ENCODE measurements at regions not wholly inside any gene's neighbourhood (a gene's known extent, or its start where the extent isn't known, plus 50 kb on each side); places are given as distances from the start of the nearest gene placed in this dataset.
A peak's percentile ranks its signal among the peaks of the same experiment; 100 is the strongest.

GRCh38 chr1:90537606-90538362, 179.3 kb downstream of the BARHL2 start:
- Histone ChIP-seq H3K4me3 (ENCODE audit: low read depth, low read length) (no peak overlapping the region), H3K27ac (no peak overlapping the region), H3K27me3 (ENCODE audit: insufficient read depth, low read depth, severe bottlenecking) (no peaks in the 10 kb centered on the region), H3K36me3 (no peaks in the 10 kb centered on the region), H3K9me3 (ENCODE audit: severe bottlenecking) (no peaks in the 10 kb centered on the region)
- DNase-seq = no peak
- TF ChIP-seq, protein P1, sequence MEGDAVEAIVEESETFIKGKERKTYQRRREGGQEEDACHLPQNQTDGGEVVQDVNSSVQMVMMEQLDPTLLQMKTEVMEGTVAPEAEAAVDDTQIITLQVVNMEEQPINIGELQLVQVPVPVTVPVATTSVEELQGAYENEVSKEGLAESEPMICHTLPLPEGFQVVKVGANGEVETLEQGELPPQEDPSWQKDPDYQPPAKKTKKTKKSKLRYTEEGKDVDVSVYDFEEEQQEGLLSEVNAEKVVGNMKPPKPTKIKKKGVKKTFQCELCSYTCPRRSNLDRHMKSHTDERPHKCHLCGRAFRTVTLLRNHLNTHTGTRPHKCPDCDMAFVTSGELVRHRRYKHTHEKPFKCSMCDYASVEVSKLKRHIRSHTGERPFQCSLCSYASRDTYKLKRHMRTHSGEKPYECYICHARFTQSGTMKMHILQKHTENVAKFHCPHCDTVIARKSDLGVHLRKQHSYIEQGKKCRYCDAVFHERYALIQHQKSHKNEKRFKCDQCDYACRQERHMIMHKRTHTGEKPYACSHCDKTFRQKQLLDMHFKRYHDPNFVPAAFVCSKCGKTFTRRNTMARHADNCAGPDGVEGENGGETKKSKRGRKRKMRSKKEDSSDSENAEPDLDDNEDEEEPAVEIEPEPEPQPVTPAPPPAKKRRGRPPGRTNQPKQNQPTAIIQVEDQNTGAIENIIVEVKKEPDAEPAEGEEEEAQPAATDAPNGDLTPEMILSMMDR (IDR thresholded peaks at IDR 0.05; ENCODE audit: low read depth, low read length) = no peak

DNA sequence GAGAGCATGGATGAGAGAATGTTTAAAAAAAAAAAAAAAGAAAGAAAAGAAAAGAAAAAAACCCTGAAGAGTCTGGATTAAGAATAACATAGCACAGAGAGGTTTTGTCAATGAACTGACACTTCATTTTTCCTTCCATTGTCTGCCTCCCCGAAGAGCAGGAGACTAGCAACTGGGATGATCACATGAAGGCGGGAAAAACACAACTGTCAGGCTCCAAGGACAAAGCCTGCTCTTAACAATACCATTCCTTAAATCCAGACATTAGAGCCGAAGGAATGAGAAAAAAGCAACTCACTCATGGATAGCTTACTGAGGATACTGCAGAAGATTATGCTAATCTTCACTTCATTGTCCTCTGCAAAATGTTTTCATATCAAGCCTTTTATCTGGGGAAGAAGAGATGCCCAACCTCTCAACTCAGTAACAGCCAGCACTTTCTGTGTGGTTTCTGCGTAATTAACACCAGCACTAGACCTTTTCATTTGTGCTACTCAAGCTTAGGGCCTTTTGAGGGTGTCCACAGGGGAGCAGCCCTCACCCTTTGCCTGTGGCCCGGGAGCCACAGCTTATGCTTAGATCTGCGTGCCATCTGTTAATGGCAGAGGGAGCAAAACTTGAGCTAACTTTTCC, 182.3 kb downstream of the BARHL2 start:
- peak; percentile 68 for DNase-seq
- peak overlapping the region; percentile 66 for H3K27ac ChIP-seq
- TF ChIP-seq, protein P1 (IDR thresholded peaks at IDR 0.05; ENCODE audit: low read depth, low read length) = no peak
- H3K36me3 ChIP-seq = no peaks in the 10 kb centered on the region
- no peaks in the 10 kb centered on the region for H3K27me3 ChIP-seq (ENCODE audit: insufficient read depth, low read depth, severe bottlenecking)
- H3K9me3 ChIP-seq (ENCODE audit: severe bottlenecking) = no peaks in the 10 kb centered on the region
- no peak overlapping the region; the same call in 1 of the 2 replicates for H3K4me3 ChIP-seq (ENCODE audit: low read depth, low read length)

DNA sequence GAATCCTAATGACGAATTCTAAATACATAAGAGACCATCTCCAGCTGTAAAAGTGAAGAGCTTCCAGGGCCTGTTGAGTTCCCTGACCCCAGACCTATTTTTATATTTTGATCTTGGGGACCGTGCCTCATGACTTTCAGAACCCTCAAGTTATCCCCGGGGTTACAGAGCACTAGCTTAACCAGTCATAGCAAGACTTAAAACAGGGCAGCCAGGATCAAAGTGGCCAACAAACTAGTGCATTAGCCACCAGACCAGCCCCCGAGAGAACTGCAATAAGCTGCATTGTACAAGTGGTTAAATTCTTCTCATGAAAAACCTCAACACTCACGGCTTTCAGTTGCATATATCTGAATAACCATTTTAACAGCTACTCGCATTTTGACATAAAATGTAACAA, 183.0 kb downstream of the BARHL2 start:
- peak overlapping the region; percentile 66 for H3K27ac ChIP-seq
- no peaks in the 10 kb centered on the region for H3K36me3 ChIP-seq
- H3K27me3 ChIP-seq (ENCODE audit: insufficient read depth, low read depth, severe bottlenecking) = no peaks in the 10 kb centered on the region
- H3K9me3 ChIP-seq (ENCODE audit: severe bottlenecking) = no peaks in the 10 kb centered on the region
- DNase-seq = peak; percentile 11
- no peak overlapping the region for H3K4me3 ChIP-seq (ENCODE audit: low read depth, low read length)
- TF ChIP-seq, protein P1 (IDR thresholded peaks at IDR 0.05; ENCODE audit: low read depth, low read length) = no peak

DNA sequence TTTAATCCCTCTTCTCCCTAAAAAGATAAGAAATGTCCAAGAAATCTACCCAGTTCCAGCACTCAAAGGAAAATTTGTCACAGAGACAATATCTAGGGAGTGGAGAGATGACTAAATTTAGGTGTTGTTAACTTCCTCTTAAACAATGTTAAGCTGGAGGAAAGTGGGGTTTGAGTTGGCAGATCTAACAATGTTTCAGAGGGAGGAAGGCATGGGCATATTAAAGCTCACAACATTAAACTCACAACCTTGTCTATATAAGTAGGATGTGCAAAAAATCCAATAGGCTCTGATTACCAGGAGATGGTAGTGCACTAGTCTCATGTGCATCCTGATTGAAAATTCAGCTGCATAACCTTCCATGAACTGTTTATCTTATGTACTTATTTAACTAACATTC, 190.1 kb downstream of the BARHL2 start:
- no peak for DNase-seq
- Histone ChIP-seq H3K36me3 (no peaks in the 10 kb centered on the region), H3K27me3 (ENCODE audit: insufficient read depth, low read depth, severe bottlenecking) (no peaks in the 10 kb centered on the region), H3K9me3 (ENCODE audit: severe bottlenecking) (no peaks in the 10 kb centered on the region), H3K4me3 (ENCODE audit: low read depth, low read length) (no peak overlapping the region), H3K27ac (no peak overlapping the region)
- TF ChIP-seq, protein P1 (IDR thresholded peaks at IDR 0.05; ENCODE audit: low read depth, low read length) = no peak

DNA sequence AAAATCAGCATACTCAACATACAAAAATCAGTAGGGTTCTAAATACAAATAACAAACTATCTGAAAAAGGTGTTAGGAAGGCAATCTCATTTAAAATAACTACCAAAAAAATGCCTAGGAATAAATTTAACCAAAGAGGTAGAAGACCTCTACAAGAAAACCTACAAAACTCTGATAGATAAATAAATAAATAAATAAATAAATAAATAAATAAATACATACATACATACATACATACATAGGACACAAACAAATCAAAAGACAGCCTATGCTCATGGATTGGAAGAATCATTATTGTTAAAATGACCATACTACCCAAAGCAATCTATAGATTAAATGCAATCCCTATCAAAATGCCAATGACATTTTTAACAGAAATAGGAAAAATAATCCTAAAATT, 194.7 kb downstream of the BARHL2 start:
- TF ChIP-seq, protein P1 (IDR thresholded peaks at IDR 0.05; ENCODE audit: low read depth, low read length) = no peak
- Histone ChIP-seq H3K9me3 (ENCODE audit: severe bottlenecking) (no peaks in the 10 kb centered on the region), H3K36me3 (no peaks in the 10 kb centered on the region), H3K4me3 (ENCODE audit: low read depth, low read length) (no peak overlapping the region), H3K27ac (no peak overlapping the region), H3K27me3 (ENCODE audit: insufficient read depth, low read depth, severe bottlenecking) (no peaks in the 10 kb centered on the region)
- DNase-seq = no peak
